HepG2 (cell line): ENCODE measurements at regions not wholly inside any gene's neighbourhood (a gene's known extent, or its start where the extent isn't known, plus 50 kb on each side); places are given as distances from the start of the nearest gene placed in this dataset.
A peak's percentile ranks its signal among the peaks of the same experiment; 100 is the strongest.
"Not testable (repeated sequence)": the region's sequence is repeated elsewhere in the genome, so short reads cannot be mapped to it uniquely, and the experiment has no call there.

Source experiments
- ATAC-seq: fragments of 200-7000 bp; cut with Tn5 transposase; 3 replicates; pipeline ENCODE4 v1.9.1; 2020; ENCODE audit warnings: mild to moderate bottlenecking, moderate library complexity
- BruUV-seq: library from RNA; stranded (reverse); fragments of 400-500 nt; replicated peaks from 2 replicates; lab custom pipeline; 2021; lab: Mats Ljungman, UMichigan
- CTCF ChIA-PET: fragments of 300-600 bp; formaldehyde crosslinking; extraction: SDS; loops from one replicate; lab custom pipeline; 2021; ENCODE audit warnings: low total read pairs, inconsistent platforms, low intra/inter-chr PET ratio; lab: Yijun Ruan, JAX
- POLR2A ChIA-PET: fragments of 350-600 bp; sonication (Branson Sonifier 250); formaldehyde crosslinking; loops from one replicate; lab custom pipeline; 2020; ENCODE audit warnings: antibody characterized with exemption, inconsistent platforms; lab: Yijun Ruan, JAX
- DNase-seq: peaks from one replicate; pipeline ENCODE4 v3.0.0-alpha.2; 2015; ENCODE audit warnings: low spot score
- FAIRE-seq: peaks from 3 replicates; lab custom pipeline; 2011; peaks lifted over from hg19 to GRCh38; lab: Jason Lieb, UNC
- H2AFZ ChIP-seq: one replicate; pipeline ENCODE4 v1.6.1; 2011; ENCODE audit warnings: low read length, inconsistent platforms
- H3K27ac ChIP-seq: fragments of 300-600 bp; 3 replicates; pipeline ENCODE4 v1.8.0; 2011; ENCODE audit warnings: mixed run types, mild to moderate bottlenecking, mixed read lengths, low read length, inconsistent platforms; ENCODE audit not compliant: insufficient read depth; ENCODE audit errors: extremely low read length
- H3K27me3 ChIP-seq, 2 experiments: fragments of 200-600 bp in 1 of 2; 2 replicates in 1 of 2; 3 replicates in 1 of 2; pipeline versions ENCODE4 v1.6.0 to v1.8.0; 2011; ENCODE audit warnings: low read length in 2 of 2, mild to moderate bottlenecking in 2 of 2, moderate library complexity in 2 of 2, inconsistent platforms in 1 of 2; ENCODE audit not compliant: insufficient read depth in 2 of 2, control insufficient read depth in 1 of 2
- H3K36me3 ChIP-seq, 2 experiments: fragments of 200-600 bp in 1 of 2; replicated peaks in 1 of 2; 2 replicates in 1 of 2; 3 replicates in 1 of 2; pipeline versions ENCODE4 v1.5.1 to v1.8.0; 2011; ENCODE audit warnings: low read length in 2 of 2, inconsistent platforms in 1 of 2; ENCODE audit not compliant: insufficient read depth in 2 of 2, control insufficient read depth in 1 of 2
- H3K4me1 ChIP-seq: 2 replicates; pipeline ENCODE4 v1.5.1; 2012; ENCODE audit warnings: low read length, inconsistent platforms; ENCODE audit not compliant: insufficient read depth
- H3K4me2 ChIP-seq: 2 replicates; pipeline ENCODE4 v1.6.0; 2011; ENCODE audit warnings: low read depth, low read length, inconsistent platforms
- H3K4me3 ChIP-seq, 3 experiments: fragments of 200-600 bp in 1 of 3; sonication (generic), shearing (Covaris generic) in 1 of 3; replicated peaks in 1 of 3; 2 replicates each; pipeline ENCODE4 v1.5.1; 2011 to 2016; ENCODE audit warnings: low read length in 3 of 3, inconsistent platforms in 2 of 3, low read depth in 2 of 3, mild to moderate bottlenecking in 2 of 3, control low read depth in 1 of 3, mixed read lengths in 1 of 3; ENCODE audit not compliant: insufficient read depth in 1 of 3
- H3K79me2 ChIP-seq: one replicate; pipeline ENCODE4 v1.6.1; 2011; ENCODE audit warnings: low read length, inconsistent platforms; ENCODE audit not compliant: insufficient read depth
- H3K9ac ChIP-seq: 2 replicates; pipeline ENCODE4 v1.6.0; 2011; ENCODE audit warnings: mild to moderate bottlenecking, low read depth, low read length, inconsistent platforms; ENCODE audit not compliant: insufficient read depth
- H3K9me3 ChIP-seq: 2 replicates; pipeline ENCODE4 v1.5.1; 2012; ENCODE audit warnings: mild to moderate bottlenecking, low read length
- H4K20me1 ChIP-seq: 2 replicates; pipeline ENCODE4 v1.6.0; 2011; ENCODE audit warnings: inconsistent platforms, mild to moderate bottlenecking, low read length, moderate library complexity; ENCODE audit not compliant: insufficient read depth
- MAF1 ChIP-seq: sonication (generic); formaldehyde crosslinking; IDR thresholded peaks from 2 replicates; pipeline ENCODE4 v1.5.0; 2020; ENCODE audit warnings: missing genetic modification reagents, borderline replicate concordance
- MAFK ChIP-seq, 2 experiments: IDR thresholded peaks in 1 of 2; conservative IDR thresholded peaks in 1 of 2; 2 replicates each; pipeline ENCODE4 v1.6.1; 2011; ENCODE audit warnings: improper control_type of control experiment in 2 of 2, low read length in 2 of 2
- TCF7L2 ChIP-seq: IDR thresholded peaks from 2 replicates; pipeline ENCODE4 v1.6.1; 2011; ENCODE audit warnings: mild to moderate bottlenecking, low read depth, low read length, moderate library complexity
- ZNF788 ChIP-seq: sonication (generic); formaldehyde crosslinking; IDR thresholded peaks from 2 replicates; pipeline ENCODE4 v1.5.0; 2020; ENCODE audit warnings: mild to moderate bottlenecking, missing genetic modification reagents, borderline replicate concordance
- WGBS: methylation state at CpG from one replicate; pipeline ENCODE4 v1.1.6; 2017; ENCODE audit warnings: low lambda C conversion rate; 5-methylcytosine and 5-hydroxymethylcytosine counted together
- in situ Hi-C: cut with HindIII; loops from 2 replicates; pipeline ENCODE4 v1.10.0; 2017; ENCODE audit warnings: low pct_unique_long_range_greater_than_20kb; ENCODE audit not compliant: extremely low pct_ligation_motif_present
- intact Hi-C: fragments of 100-400 bp; cut with micrococcal nuclease; formaldehyde crosslinking; loops from one replicate; pipeline ENCODE4 v1.10.0; 2022; ENCODE audit not compliant: unreplicated experiment
- TF ChIP-seq, protein P1 (sequence below): sonication (generic); formaldehyde crosslinking; IDR thresholded peaks from 2 replicates; pipeline ENCODE4 v1.4.0; 2020; ENCODE audit warnings: missing genetic modification reagents, borderline replicate concordance

DNA sequence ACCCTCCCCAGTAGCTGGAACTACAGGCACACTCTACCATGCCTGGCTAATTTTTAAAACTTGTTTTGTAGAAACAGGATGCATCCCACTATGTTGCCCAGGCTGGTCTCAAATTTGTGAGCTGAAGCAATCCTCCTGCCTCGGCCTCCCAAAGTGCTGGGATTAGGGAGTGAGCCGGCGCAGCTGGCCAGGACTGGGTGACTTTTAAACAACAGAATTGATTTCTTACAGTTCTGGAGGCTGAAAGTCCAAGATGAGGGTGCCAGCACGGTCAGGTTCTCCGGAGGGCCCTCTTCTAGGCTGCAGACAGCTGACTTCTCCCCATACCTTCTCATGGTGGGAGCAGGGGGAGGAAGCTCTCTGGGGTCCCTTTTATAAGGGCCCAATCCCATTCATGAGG is 75.2 kb upstream of the CHST15 start:
- CTCF ChIA-PET: no interaction called here
- H2AFZ ChIP-seq: no peak overlapping the region
- H3K4me2 ChIP-seq: no peak overlapping the region
- POLR2A ChIA-PET: no interaction called here
- no peaks in the 10 kb centered on the region for H3K79me2 ChIP-seq
- peaks cover 9 to 39% of the 10 kb centered on the region in 2 experiments for H3K27me3 ChIP-seq
- H3K9ac ChIP-seq: no peak overlapping the region
- no peaks in the 10 kb centered on the region for H3K9me3 ChIP-seq
- WGBS: 40% methylated on average over 1 of the region's 5 CpGs
- BruUV-seq: no TSS peak
- ATAC-seq (no peak), DNase-seq (no peak), FAIRE-seq (no peak)
- H3K4me1 ChIP-seq: no peaks in the 10 kb centered on the region
- H3K36me3 ChIP-seq: no peaks in the 10 kb centered on the region
- intact Hi-C loops: no loop called here
- no peak overlapping the region for H3K4me3 ChIP-seq
- TF ChIP-seq TCF7L2 (no peak), MAF1 (no peak), ZNF788 (CRISPR knock-in tag) (no peak)
- TF ChIP-seq, protein P1, sequence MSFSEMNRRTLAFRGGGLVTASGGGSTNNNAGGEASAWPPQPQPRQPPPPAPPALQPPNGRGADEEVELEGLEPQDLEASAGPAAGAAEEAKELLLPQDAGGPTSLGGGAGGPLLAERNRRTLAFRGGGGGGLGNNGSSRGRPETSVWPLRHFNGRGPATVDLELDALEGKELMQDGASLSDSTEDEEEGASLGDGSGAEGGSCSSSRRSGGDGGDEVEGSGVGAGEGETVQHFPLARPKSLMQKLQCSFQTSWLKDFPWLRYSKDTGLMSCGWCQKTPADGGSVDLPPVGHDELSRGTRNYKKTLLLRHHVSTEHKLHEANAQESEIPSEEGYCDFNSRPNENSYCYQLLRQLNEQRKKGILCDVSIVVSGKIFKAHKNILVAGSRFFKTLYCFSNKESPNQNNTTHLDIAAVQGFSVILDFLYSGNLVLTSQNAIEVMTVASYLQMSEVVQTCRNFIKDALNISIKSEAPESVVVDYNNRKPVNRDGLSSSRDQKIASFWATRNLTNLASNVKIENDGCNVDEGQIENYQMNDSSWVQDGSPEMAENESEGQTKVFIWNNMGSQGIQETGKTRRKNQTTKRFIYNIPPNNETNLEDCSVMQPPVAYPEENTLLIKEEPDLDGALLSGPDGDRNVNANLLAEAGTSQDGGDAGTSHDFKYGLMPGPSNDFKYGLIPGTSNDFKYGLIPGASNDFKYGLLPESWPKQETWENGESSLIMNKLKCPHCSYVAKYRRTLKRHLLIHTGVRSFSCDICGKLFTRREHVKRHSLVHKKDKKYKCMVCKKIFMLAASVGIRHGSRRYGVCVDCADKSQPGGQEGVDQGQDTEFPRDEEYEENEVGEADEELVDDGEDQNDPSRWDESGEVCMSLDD (CRISPR knock-in tag): no peak
- no peak overlapping the region for H3K27ac ChIP-seq
- no peaks in the 10 kb centered on the region for H4K20me1 ChIP-seq
- in situ Hi-C loops: no loop called here

DNA sequence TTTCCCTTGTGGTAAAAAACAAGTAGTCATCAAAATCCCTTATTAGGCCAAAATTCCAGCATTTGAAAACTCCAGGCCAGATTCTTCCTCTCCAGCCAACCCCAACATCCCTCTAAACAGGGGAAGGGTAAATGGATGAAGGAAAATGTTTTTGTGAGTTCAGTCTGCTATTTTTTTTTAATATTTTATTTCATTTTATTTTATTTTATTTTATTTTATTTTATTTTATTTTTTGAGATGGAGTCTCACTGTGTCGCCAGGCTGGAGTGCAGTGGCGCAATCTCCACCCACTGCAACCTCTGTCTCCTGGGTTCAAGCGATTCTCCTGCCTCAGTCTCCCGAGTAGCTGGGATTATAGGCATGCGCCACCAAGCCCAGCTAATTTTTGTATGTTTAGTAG is 74.5 kb upstream of the CHST15 start:
- H3K36me3 ChIP-seq, H4K20me1 ChIP-seq, H3K79me2 ChIP-seq, H3K4me1 ChIP-seq, CTCF ChIA-PET, ATAC-seq, H3K27ac ChIP-seq, BruUV-seq, intact Hi-C loops, DNase-seq, FAIRE-seq, H3K4me3 ChIP-seq, H3K9me3 ChIP-seq, H2AFZ ChIP-seq, in situ Hi-C loops, H3K4me2 ChIP-seq, POLR2A ChIA-PET, H3K9ac ChIP-seq: not testable (repeated sequence)
- 50% methylated on average over 5 of the region's 5 CpGs for WGBS
- peaks cover 7 to 32% of the 10 kb centered on the region in 2 experiments for H3K27me3 ChIP-seq
- peak; percentile 29 to 38; a peak in 2 of 4 replicates for TF ChIP-seq MAFK (conservative IDR thresholded peaks at IDR 0.05 in 1 of 2, IDR thresholded peaks at IDR 0.05 in 1 of 2; ENCODE audit: low read length in 2 of 2)
